Esophagus squamous epithelium (tissue), 4 donors: ENCODE measurements at regions not wholly inside any gene's neighbourhood (a gene's known extent, or its start where the extent isn't known, plus 50 kb on each side); places are given as distances from the start of the nearest gene placed in this dataset.

Experiments
- POLR2A ChIP-seq, 4 donors: fragments of 450-650 bp; IDR thresholded peaks; one replicate each; pipeline ENCODE4 v1.6.1; 2017; ENCODE audit warnings: antibody characterized with exemption in 4 of 4, mild to moderate bottlenecking in 4 of 4, moderate library complexity in 3 of 4
- TF ChIP-seq, protein P1 (sequence below), 6 experiments: fragments of 450-650 bp in 4 of 6; fragments of 200-600 bp in 2 of 6; sonication (generic) in 2 of 6; IDR thresholded peaks; one replicate each; pipeline ENCODE4 v1.5.1; 2016 to 2019; ENCODE audit warnings: antibody characterized with exemption in 6 of 6, mild to moderate bottlenecking in 4 of 6, moderate library complexity in 4 of 6

DNA sequence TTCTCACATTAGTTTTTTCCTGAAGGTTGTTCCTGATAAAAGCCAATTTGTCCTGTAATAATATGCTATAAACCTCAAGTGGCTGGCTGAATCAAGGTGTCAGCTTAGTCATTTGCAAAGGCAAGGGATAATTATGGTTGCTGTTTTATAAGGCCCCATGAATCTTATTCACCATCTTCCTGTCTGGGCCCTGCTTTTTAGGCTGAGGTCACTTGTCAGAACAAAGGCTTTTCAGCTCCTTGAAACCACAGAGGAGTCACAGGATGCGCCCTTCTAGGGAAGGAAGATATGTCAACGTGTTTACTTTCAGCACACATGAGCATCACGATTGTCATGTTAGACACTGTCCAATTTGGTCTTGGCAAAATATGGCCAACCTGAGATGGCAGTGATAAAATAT, 64.8 kb upstream of the NAA20 start:
- TF ChIP-seq, protein P1, sequence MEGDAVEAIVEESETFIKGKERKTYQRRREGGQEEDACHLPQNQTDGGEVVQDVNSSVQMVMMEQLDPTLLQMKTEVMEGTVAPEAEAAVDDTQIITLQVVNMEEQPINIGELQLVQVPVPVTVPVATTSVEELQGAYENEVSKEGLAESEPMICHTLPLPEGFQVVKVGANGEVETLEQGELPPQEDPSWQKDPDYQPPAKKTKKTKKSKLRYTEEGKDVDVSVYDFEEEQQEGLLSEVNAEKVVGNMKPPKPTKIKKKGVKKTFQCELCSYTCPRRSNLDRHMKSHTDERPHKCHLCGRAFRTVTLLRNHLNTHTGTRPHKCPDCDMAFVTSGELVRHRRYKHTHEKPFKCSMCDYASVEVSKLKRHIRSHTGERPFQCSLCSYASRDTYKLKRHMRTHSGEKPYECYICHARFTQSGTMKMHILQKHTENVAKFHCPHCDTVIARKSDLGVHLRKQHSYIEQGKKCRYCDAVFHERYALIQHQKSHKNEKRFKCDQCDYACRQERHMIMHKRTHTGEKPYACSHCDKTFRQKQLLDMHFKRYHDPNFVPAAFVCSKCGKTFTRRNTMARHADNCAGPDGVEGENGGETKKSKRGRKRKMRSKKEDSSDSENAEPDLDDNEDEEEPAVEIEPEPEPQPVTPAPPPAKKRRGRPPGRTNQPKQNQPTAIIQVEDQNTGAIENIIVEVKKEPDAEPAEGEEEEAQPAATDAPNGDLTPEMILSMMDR (IDR thresholded peaks at IDR 0.05), result no peak
- TF ChIP-seq POLR2A (IDR thresholded peaks at IDR 0.05), result no peak
